SK-N-MC (cell line): ENCODE measurements at regions not wholly inside any gene's neighbourhood (a gene's known extent, or its start where the extent isn't known, plus 50 kb on each side); places are given as distances from the start of the nearest gene placed in this dataset.

Experiments used
- EZH2 ChIP-seq: fragments of 200-600 bp; sonication (generic); IDR thresholded peaks from one replicate; pipeline ENCODE4 v1.6.1; 2017; ENCODE audit warnings: antibody characterized with exemption
- FOXP2 ChIP-seq: optimal IDR thresholded peaks from 2 replicates; pipeline ENCODE3; 2011; ENCODE audit warnings: mild to moderate bottlenecking, moderate library complexity; ENCODE audit not compliant: insufficient read depth; ENCODE audit errors: extremely low read length, control extremely low read depth
- POLR2AphosphoS5 ChIP-seq: IDR thresholded peaks from 2 replicates; pipeline ENCODE4 v1.6.1; 2012; ENCODE audit warnings: mild to moderate bottlenecking, low read depth, low read length, borderline replicate concordance

DNA sequence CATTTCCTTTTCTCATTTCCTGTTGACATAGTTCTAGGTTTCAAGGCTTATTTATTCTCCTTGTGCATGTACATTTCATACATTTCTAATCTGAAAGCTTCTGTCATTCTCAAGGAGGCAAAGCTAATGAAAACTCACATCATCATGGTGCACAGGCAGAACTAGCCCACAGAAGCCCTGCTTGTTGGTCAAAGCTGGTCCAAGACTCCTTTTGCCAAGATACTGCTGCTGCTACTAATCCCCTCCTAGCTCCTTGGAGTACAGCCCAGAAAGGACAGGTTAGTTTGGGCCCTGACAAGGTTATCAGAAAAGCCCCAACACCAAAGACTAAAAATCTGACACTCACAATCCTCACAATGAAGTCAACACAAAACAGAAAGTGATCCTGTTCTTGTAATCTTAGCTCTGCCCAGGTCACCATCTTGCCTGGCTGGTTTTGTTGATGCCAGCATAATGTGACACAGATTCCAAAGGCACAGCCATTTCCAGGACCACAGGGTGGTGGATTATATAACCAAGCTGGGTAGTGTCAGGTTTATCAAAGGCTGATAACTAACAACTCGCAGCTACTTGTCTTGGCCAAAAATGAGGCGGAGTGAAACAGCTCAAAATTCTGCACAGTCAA lies 417.4 kb downstream of the NDFIP2 start:
- no peak for TF ChIP-seq POLR2AphosphoS5
- no peak for TF ChIP-seq EZH2
- no peak for TF ChIP-seq FOXP2
